Caki2 (cell line): ENCODE measurements at regions not wholly inside any gene's neighbourhood (a gene's known extent, or its start where the extent isn't known, plus 50 kb on each side); places are given as distances from the start of the nearest gene placed in this dataset.
A peak's percentile ranks its signal among the peaks of the same experiment; 100 is the strongest.
"Not testable (repeated sequence)": the region's sequence is repeated elsewhere in the genome, so short reads cannot be mapped to it uniquely, and the experiment has no call there.

Source experiments
- DNase-seq: peaks from one replicate; pipeline ENCODE4 v3.0.0-alpha.2; 2015; ENCODE audit warnings: low read depth
- in situ Hi-C: cut with HindIII; loops from 2 replicates; pipeline ENCODE4 v1.10.0; 2016; ENCODE audit warnings: low sequenced_read_pairs, low pct_unique_long_range_greater_than_20kb, mixed read lengths

DNA sequence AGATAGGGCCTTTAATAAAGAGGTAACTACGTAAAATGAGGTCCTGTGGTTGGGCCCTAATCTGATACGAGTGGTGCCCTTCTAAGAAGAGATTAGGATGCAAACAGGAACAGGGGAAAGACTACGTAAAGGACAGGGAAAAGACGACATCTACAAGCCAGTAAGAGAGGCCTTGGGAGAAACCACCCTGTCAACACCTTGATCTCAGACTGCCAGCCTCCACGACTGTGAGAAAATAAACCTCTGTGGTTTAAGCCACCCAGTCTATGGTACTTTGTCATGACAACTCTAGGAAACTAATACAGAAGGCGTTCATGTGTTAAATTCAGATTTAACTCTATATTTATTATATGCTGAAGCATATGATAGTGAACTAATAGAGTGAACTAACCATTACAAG lies 566.3 kb downstream of the UQCRFS1 start:
- in situ Hi-C loops = no loop called here
- no peak for DNase-seq

DNA sequence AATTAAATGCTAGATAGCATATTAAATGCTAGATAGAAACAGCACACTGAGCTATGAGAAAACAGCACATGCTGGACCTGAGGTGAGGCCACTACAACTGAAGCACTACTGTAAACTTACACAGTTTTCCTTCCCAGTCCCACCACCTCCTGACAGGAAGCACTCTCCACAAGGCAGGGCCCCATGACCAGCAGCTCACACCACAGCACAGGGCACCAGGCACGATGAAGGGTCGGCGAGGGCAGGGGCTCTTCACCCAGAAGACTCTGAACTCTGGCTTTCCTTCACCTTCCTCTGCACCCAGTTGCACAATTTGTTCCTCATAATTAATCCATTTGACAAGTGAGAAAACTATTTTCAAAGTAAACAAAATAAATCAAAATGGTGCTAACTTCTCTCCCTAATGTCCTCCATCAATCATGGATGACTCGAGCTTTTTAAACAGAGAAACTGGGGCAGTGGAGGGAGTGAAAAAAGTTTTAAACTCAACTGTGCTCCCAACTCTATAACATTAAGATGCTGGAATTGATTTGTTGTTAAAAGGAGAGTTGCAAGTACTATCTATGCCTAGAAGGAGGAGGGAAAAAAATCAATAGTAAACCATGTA lies 568.7 kb downstream of the UQCRFS1 start:
- in situ Hi-C loops = no loop called here

GRCh38 chr19:28642787-28643683 lies 569.9 kb downstream of the UQCRFS1 start:
- in situ Hi-C loops = no loop called here
- DNase-seq = no peak

More for the DNA sequence above, 568.7 kb downstream of the UQCRFS1 start:
- DNase-seq = no peak

DNA sequence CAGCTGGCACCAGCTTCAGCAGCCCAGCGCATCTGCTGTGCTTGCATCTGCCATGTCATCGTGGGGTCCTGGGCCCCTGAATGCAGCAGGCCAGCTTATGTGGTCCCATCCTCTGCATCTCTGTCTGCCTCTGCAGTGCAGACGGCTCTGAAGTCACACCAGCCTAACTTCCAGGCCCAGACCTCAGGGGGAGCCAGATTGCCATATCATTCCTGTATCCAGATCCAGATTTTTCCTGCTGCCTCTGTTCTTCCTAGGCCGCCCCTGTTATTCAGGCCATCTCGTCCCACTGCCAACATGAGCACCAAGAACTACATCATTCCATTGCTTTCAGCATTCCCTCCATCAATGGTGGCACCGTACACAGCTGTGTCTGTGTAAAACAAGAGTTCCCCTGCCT lies 571.6 kb downstream of the UQCRFS1 start:
- no peak for DNase-seq
- in situ Hi-C loops = no loop called here

- no peak for DNase-seq
- in situ Hi-C loops = no loop called here
These were observed 572.4 kb downstream of the UQCRFS1 start for GRCh38 chr19:28640506-28640905.

DNA sequence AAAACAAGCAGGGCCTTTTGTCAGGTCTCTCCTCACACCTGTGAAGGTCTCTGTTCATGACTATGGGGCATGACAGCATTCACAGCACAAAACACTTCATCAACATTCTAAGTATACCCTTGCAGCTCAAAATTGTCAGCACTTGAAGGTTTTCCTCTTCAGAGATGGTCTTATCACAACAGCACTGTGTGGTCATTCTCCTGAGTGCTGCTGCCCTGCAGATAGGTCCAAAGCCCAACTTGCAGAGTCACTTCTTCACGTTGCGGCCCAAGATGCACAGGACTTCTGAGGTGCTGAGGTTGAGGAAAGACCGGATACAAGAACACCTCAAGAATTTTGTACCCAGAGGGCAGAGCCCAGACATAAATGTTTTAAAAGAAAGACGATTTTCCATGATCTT lies 574.5 kb downstream of the UQCRFS1 start:
- in situ Hi-C loops = no loop called here
- DNase-seq = no peak

- DNase-seq = no peak
- in situ Hi-C loops = no loop called here
These were observed 576.2 kb downstream of the UQCRFS1 start for GRCh38 chr19:28636706-28637105.

DNA sequence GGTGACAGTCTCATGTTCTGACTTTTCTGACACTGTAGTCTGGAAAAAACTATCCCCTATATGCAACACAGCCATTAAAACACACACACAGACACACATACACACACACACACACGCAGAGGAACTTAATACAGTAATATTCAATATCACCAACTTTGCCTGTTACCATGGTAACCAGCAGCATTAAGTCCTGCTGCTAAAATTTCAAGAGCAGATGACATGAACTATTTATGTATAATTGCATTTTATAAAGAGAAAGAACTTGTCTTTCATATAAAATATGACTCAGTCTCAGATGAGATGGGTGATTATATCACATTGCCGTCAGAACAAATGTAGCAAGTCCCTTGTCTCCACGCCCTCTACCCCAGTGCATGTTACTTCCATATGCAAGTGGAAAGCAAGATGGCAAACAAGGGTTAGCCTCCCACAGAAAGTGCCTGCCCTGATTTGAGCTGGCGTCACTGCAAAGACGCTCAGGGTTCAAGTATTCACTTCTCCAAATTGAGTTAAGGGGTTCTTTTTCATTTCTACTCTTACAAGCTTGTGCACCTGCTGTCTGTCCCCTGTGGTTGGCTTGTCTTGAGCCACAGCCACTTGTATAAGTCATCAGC lies 576.8 kb downstream of the UQCRFS1 start:
- in situ Hi-C loops = no loop called here

DNA sequence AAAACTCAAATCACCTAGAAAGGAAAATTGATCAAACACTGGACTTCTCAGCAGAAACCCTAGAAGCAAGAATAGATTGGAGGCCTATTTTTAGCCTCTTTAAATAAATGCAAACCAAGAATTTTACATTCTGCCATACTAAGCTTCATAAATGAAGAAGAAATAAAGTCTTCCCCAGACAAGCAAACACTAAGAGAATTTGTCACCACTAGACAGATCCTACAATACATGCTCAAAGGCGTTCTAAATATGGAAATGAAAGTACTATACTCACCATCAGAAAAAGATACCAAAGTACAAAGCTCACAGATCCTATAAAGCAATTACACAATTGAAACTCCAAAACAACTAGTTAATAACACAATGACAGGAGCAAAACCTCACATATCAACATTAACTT lies 578.1 kb downstream of the UQCRFS1 start:
- no peak for DNase-seq
- in situ Hi-C loops = no loop called here

More for the DNA sequence above, 576.8 kb downstream of the UQCRFS1 start:
- DNase-seq = no peak

DNA sequence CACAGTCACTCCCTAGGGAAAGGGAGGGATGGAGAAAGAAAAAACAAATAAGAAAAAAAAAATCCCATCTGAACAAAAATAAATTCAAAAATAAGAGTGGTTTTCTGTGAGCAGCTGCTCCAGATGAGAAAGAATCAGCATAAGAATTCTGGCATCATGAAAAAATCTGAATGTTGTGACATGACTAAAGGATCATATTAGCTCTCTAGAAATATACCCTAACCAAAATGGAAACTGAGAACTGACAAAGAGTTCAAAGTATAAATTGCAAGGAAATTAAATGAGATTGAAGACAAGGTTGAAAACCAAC lies 579.0 kb downstream of the UQCRFS1 start:
- in situ Hi-C loops = no loop called here
- DNase-seq = no peak

GRCh38 chr19:28633319-28634018 lies 579.5 kb downstream of the UQCRFS1 start:
- peak; percentile 63 for DNase-seq
- in situ Hi-C loops = no loop called here

DNA sequence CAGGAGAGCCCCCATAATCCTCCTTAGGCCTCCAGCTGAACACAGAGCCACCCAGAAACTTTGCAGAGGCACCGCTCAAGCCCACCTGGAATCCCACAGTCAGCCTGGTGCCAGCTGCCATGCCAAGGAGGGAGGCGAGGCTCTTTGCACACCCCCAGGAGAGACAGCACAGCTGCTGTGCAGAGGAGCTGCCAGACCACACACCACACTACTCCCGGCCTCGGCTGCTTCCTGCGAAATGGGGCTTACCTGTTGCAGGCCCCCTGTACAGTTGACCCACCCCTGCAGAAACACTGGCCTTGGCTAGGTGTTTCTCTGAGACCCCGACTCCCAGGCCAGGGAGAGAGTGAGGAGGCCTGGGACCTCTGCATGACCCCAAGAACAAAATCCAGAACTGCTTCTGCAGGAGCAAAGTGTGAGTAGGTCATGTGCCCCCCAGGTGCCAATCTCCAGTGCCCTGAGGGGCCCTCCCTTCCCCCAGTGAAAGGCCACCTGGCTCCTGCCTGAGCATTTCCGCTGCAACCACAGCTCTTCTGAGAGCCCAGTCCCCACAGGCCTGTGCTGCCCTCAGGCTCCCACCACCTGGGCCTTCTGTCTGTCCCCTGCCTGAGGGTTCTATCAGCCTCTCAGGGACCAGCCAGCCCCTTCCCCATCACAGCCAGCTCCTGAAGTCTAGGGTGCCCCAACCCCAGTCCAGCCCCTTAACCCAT lies 580.4 kb downstream of the UQCRFS1 start:
- no peak for DNase-seq
- in situ Hi-C loops = no loop called here

DNA sequence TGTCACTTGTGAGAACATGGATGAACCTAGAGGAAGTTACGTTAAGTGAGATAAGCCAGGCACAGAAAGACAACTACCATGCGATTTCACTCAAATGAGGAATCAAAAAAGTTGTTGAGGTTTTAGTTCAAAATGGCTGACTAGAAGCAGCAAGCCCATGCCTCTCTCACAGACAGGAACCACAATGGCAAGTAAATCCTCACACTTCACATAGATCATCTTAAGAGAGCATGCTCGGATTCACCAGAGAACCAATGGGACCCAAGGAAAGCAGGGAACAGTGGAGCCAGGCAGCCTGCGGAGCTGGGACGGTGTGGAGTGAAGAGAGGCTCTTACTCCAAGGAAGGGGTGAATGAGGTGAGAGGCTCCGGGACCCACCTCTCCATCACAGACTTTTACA lies 581.0 kb downstream of the UQCRFS1 start:
- in situ Hi-C loops = no loop called here
- no peak for DNase-seq

GRCh38 chr19:28627669-28628068 lies 585.3 kb downstream of the UQCRFS1 start:
- in situ Hi-C loops = no loop called here
- DNase-seq = no peak

DNA sequence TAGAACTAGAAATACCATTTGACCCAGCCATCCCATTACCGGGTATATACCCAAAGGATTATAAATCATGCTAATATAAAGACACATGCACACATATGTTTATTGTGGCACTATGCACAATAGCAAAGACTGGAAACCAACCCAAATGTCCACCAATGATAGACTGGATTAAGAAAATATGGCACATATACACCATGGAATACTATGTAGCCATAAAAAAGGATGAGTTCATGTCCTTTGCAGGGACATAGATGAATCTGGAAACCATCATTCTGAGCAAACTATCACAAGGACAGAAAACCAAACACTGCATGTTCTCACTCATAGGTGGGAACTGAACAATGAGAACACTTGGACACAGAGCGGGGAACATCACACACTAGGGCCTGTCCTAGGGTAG lies 586.5 kb downstream of the UQCRFS1 start:
- in situ Hi-C loops, DNase-seq: not testable (repeated sequence)

GRCh38 chr19:28619816-28620429 lies 593.0 kb downstream of the UQCRFS1 start:
- DNase-seq = no peak
- in situ Hi-C loops = no loop called here

DNA sequence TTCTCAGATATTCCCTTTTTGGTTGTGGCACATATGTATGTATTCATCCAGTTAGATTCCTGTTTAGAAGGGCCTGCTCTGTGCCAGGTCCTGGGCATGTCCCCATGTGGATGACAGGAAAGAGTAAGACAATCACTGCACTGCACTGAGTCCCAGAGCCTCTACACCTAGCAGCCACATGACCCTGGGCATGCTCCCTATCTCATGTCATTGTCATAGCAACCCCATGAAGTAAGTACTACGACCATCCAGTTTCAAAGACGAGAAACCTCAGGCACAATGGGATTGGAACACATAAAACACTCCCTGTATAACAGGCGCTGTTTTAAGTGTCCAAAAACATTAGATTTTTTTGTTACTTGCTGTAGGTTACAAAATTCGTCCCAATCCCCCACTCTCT lies 594.4 kb downstream of the UQCRFS1 start:
- in situ Hi-C loops = no loop called here

GRCh38 chr19:28615966-28616365 lies 597.0 kb downstream of the UQCRFS1 start:
- in situ Hi-C loops = no loop called here
- DNase-seq = no peak

More for the DNA sequence above, 594.4 kb downstream of the UQCRFS1 start:
- DNase-seq = no peak
